AG09319 (cell line): ENCODE measurements at regions not wholly inside any gene's neighbourhood (a gene's known extent, or its start where the extent isn't known, plus 50 kb on each side); places are given as distances from the start of the nearest gene placed in this dataset.

Experiments used
- DNase-seq: peaks from one replicate; pipeline ENCODE4 v3.0.0-alpha.2; 2010; ENCODE audit warnings: low read depth; ENCODE audit errors: extremely low read depth
- TF ChIP-seq, protein P1 (sequence below): IDR thresholded peaks from 2 replicates; pipeline ENCODE4 v1.5.1; 2011; ENCODE audit warnings: low read depth, mild to moderate bottlenecking, inconsistent platforms, low read length, moderate library complexity

DNA sequence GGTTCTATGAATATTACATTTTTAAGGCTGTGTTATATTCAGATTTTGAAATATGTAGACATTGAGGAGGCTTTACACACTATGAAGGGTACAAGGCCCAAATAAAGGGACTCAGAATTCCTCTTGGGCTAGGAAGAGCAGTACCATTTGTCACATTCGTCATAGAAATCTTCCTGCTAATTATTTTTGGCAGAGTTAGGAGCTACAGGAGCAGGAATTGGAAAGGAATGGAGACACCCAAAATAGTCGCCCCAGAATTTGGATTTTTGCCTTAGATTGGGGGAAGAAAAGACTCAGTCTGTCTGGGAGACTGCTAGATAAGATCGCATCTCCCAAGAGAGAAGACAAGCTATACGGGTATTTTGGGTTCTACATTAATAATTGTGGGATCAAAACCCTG, 176.4 kb upstream of the DACH1 start:
- TF ChIP-seq, protein P1, sequence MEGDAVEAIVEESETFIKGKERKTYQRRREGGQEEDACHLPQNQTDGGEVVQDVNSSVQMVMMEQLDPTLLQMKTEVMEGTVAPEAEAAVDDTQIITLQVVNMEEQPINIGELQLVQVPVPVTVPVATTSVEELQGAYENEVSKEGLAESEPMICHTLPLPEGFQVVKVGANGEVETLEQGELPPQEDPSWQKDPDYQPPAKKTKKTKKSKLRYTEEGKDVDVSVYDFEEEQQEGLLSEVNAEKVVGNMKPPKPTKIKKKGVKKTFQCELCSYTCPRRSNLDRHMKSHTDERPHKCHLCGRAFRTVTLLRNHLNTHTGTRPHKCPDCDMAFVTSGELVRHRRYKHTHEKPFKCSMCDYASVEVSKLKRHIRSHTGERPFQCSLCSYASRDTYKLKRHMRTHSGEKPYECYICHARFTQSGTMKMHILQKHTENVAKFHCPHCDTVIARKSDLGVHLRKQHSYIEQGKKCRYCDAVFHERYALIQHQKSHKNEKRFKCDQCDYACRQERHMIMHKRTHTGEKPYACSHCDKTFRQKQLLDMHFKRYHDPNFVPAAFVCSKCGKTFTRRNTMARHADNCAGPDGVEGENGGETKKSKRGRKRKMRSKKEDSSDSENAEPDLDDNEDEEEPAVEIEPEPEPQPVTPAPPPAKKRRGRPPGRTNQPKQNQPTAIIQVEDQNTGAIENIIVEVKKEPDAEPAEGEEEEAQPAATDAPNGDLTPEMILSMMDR, result no peak

DNA sequence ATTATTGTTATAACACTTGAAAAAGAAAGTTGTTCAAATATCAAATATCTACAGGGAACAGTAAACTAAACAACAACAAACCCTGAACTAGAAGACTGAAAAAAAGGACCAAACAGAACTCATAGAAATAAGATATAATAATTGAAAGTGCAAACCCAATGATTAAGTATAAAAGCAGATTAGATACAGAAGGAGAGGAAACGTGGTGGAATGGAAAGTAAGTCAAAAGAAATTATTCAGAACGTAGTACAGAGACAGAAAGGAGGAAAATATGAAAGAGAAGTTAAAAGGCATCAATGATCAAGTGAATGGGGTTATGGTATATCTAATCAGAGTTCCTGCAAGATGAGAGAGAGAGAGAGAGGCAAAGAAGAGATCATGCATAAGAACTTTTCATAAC, 174.2 kb upstream of the DACH1 start:
- DNase-seq, result no peak
- TF ChIP-seq, protein P1, result no peak

More for the DNA sequence above, 176.4 kb upstream of the DACH1 start:
- DNase-seq, result no peak

DNA sequence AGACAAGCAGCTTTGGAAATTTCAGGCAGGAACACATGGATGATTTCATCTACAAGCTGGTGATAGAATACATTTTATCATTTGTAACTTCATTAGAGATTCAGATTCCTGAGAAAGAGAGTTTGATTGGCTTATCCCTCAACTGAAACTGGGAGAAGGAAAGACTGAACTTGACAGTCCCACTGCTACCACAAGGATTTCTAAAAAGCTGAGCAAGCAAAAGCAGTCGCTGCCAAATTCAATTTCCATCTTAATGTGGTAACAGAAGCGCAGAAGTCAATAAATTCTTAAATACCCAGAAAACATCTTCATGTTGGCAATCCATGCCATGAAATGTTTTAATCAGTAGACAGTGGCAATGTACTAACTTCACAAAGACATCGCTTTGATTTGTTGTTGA, 172.1 kb upstream of the DACH1 start:
- DNase-seq, result no peak
- TF ChIP-seq, protein P1, result no peak

DNA sequence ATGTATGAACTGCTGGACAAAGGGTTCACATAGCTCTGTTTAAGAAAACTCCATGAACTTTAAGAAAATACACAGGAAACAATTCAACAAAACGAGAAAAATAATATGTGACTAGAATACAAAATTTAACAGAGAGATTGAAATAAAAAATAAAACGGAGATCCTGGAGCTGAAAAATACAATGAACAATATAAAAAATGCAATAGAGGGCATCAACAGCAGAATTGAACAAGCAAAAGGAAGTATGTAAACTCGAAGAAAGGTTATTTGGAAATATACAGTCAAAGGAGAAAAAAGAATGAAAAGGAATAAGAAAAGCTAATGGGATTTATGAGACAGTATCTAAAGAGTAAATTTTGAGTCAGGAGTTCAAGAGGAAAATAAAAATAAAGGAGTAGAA, 163.0 kb upstream of the DACH1 start:
- TF ChIP-seq, protein P1, result no peak

DNA sequence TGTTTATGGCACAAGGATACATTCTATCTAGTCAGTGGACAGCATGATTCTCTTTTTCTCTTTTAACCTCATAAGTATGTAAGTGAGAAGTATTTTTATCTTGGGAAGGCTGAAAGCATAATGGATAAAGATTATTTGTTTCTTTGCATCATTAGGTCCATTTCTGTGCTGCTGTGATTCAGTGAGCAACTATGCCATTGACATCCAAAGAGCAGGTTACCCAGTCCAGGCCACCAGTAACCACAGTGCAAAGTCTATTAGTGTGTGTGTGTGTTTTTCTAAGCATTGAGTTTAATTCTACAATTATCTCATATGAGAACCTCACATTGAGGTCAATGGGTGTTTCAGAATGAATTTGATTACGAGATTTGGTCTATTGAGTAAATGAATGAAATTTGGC, 158.8 kb upstream of the DACH1 start:
- TF ChIP-seq, protein P1, result no peak
- no peak for DNase-seq

More for the DNA sequence above, 163.0 kb upstream of the DACH1 start:
- DNase-seq, result no peak

DNA sequence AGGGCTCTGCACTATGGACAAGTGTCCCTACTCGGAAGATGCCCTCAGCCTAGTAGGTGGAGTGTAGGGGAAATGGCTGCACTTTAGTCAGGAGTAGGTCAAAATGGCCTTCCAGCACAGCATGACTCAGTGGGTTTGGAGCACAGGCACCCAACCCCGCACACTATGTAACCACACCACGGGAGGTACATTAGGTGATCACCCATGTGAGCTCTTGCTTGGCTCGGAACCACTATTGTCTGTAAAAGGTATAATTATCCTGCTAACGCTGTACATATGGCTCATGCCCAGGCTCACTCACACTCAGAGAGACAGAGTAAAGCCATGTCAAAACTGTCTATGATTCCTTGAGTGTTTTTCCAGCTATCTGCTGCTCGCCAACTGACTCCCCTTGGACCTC, 156.9 kb upstream of the DACH1 start:
- DNase-seq, result no peak

DNA sequence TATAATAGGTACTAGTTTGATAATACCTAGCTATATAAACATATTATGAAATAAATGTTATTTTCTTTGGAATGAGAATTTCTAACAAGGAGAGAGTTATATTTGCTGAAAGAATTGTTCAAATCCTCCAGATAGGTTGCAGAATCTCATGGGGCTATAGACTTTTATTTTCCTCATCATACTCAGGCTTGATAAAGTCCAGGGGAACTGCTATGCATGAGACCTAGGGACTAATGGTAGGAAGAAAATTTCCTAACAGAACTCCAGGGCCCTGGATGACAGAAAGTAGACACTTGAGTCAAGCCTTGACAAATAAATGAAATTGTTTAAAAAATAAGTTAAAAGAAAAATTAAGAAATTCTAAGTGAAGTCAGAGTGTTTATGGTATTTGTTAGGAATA, 138.5 kb upstream of the DACH1 start:
- DNase-seq, result no peak
- TF ChIP-seq, protein P1, result no peak

More for the DNA sequence above, 156.9 kb upstream of the DACH1 start:
- TF ChIP-seq, protein P1, result no peak
